Subcutaneous abdominal adipose tissue (tissue), 5 donors: ENCODE measurements at regions not wholly inside any gene's neighbourhood (a gene's known extent, or its start where the extent isn't known, plus 50 kb on each side); places are given as distances from the start of the nearest gene placed in this dataset.

Experiments
- H3K27ac ChIP-seq: one replicate; pipeline ENCODE4 v1.7.0; 2013; ENCODE audit warnings: low read depth, mild to moderate bottlenecking, inconsistent platforms, low read length, moderate library complexity
- H3K27me3 ChIP-seq, 5 donors: one replicate each; pipeline ENCODE4 v1.7.0; 2013; ENCODE audit warnings: low read length in 5 of 5, inconsistent platforms in 1 of 5; ENCODE audit not compliant: control insufficient read depth in 5 of 5, insufficient read depth in 4 of 5
- H3K36me3 ChIP-seq, 5 donors: one replicate each; pipeline ENCODE4 v1.7.0; 2013; ENCODE audit warnings: low read length in 5 of 5; ENCODE audit not compliant: control insufficient read depth in 5 of 5, insufficient read depth in 5 of 5
- H3K4me1 ChIP-seq, 5 donors: one replicate each; pipeline ENCODE4 v1.7.0; 2013; ENCODE audit warnings: low read length in 5 of 5, mild to moderate bottlenecking in 3 of 5, moderate library complexity in 1 of 5; ENCODE audit not compliant: control insufficient read depth in 5 of 5, insufficient read depth in 5 of 5
- H3K4me3 ChIP-seq, 5 donors: one replicate each; pipeline ENCODE4 v1.7.0; 2013; ENCODE audit warnings: low read length in 5 of 5, low read depth in 1 of 5
- H3K9ac ChIP-seq, 5 donors: one replicate each; pipeline ENCODE4 v1.7.0; 2013; ENCODE audit warnings: low read length in 5 of 5, mild to moderate bottlenecking in 4 of 5, moderate library complexity in 3 of 5
- H3K9me3 ChIP-seq, 5 donors: one replicate each; pipeline ENCODE4 v1.7.0; 2013; ENCODE audit warnings: low read length in 5 of 5; ENCODE audit not compliant: control insufficient read depth in 5 of 5
- donor health status: healthy.
- donor health status: healthy.
- donor health status: healthy.
- donor health status: healthy.
- donor health status: healthy.

- no peaks in the 10 kb centered on the region for H3K36me3 ChIP-seq
- peaks cover 2 to 15% (median 7%) of the 10 kb centered on the region in 5 donors for H3K4me1 ChIP-seq
- H3K4me3 ChIP-seq: no peak overlapping the region
- H3K27ac ChIP-seq: no peak overlapping the region
- no peaks in the 10 kb centered on the region for H3K9me3 ChIP-seq
- H3K9ac ChIP-seq: no peak overlapping the region
- no peaks in the 10 kb centered on the region for H3K27me3 ChIP-seq
These were observed 254.2 kb upstream of the SLC24A2 start for GRCh38 chr9:20043035-20043434.

- H3K9ac ChIP-seq: no peak overlapping the region
- H3K4me3 ChIP-seq: no peak overlapping the region
- no peaks in the 10 kb centered on the region for H3K36me3 ChIP-seq
- no peaks in the 10 kb centered on the region for H3K9me3 ChIP-seq
- H3K27me3 ChIP-seq: no peaks in the 10 kb centered on the region
- peaks cover 2 to 15% (median 7%) of the 10 kb centered on the region in 5 donors for H3K4me1 ChIP-seq
- H3K27ac ChIP-seq: no peak overlapping the region
These were observed 253.4 kb upstream of the SLC24A2 start for GRCh38 chr9:20042128-20042711.

- Histone ChIP-seq H3K4me1 (peaks cover 2 to 15% (median 7%) of the 10 kb centered on the region in 5 donors), H3K9ac (no peak overlapping the region), H3K4me3 (no peak overlapping the region), H3K9me3 (no peaks in the 10 kb centered on the region), H3K27ac (no peak overlapping the region), H3K36me3 (no peaks in the 10 kb centered on the region), H3K27me3 (no peaks in the 10 kb centered on the region)
These were observed 252.9 kb upstream of the SLC24A2 start for GRCh38 chr9:20041697-20042081.

GRCh38 chr9:20040991-20041696 lies 252.3 kb upstream of the SLC24A2 start:
- Histone ChIP-seq H3K9me3 (no peaks in the 10 kb centered on the region), H3K27me3 (no peaks in the 10 kb centered on the region), H3K27ac (no peak overlapping the region), H3K4me1 (peaks cover 2 to 15% (median 7%) of the 10 kb centered on the region in 5 donors), H3K36me3 (no peaks in the 10 kb centered on the region), H3K4me3 (peak overlapping the region in 1 of 5 donors; percentile 18), H3K9ac (no peak overlapping the region)

GRCh38 chr9:20037699-20038098 lies 248.9 kb upstream of the SLC24A2 start:
- no peak overlapping the region for H3K9ac ChIP-seq
- no peaks in the 10 kb centered on the region for H3K9me3 ChIP-seq
- H3K27me3 ChIP-seq: no peaks in the 10 kb centered on the region
- H3K36me3 ChIP-seq: no peaks in the 10 kb centered on the region
- no peak overlapping the region for H3K4me3 ChIP-seq
- H3K4me1 ChIP-seq: peaks cover 2 to 29% (median 16%) of the 10 kb centered on the region in 5 donors
- no peak overlapping the region for H3K27ac ChIP-seq

- Histone ChIP-seq H3K4me1 (peaks cover 2 to 26% (median 10%) of the 10 kb centered on the region in 5 donors), H3K9me3 (no peaks in the 10 kb centered on the region), H3K27me3 (no peaks in the 10 kb centered on the region), H3K36me3 (no peaks in the 10 kb centered on the region), H3K27ac (peak overlapping the region; percentile 69), H3K9ac (no peak overlapping the region), H3K4me3 (no peak overlapping the region)
These were observed 244.7 kb upstream of the SLC24A2 start for GRCh38 chr9:20033511-20033910.

GRCh38 chr9:20032413-20033006 lies 243.7 kb upstream of the SLC24A2 start:
- peak overlapping the region in 1 of 5 donors; percentile 14 for H3K4me3 ChIP-seq
- no peaks in the 10 kb centered on the region for H3K27me3 ChIP-seq
- H3K9ac ChIP-seq: peak overlapping the region in 1 of 5 donors; percentile 54
- peaks cover 2 to 34% (median 10%) of the 10 kb centered on the region in 5 donors for H3K4me1 ChIP-seq
- no peaks in the 10 kb centered on the region for H3K9me3 ChIP-seq
- peak overlapping the region; percentile 69 for H3K27ac ChIP-seq
- H3K36me3 ChIP-seq: no peaks in the 10 kb centered on the region

- Histone ChIP-seq H3K4me3 (no peak overlapping the region), H3K4me1 (peaks cover 2 to 34% (median 10%) of the 10 kb centered on the region in 5 donors), H3K27me3 (no peaks in the 10 kb centered on the region), H3K9me3 (no peaks in the 10 kb centered on the region), H3K9ac (peak overlapping the region in 1 of 5 donors; percentile 10), H3K36me3 (no peaks in the 10 kb centered on the region), H3K27ac (peak overlapping the region; percentile 69)
These were observed 243.0 kb upstream of the SLC24A2 start for GRCh38 chr9:20031836-20032235.

GRCh38 chr9:20030671-20031070 lies 241.8 kb upstream of the SLC24A2 start:
- Histone ChIP-seq H3K27ac (peak overlapping the region; percentile 43), H3K27me3 (no peaks in the 10 kb centered on the region), H3K9me3 (no peaks in the 10 kb centered on the region), H3K9ac (no peak overlapping the region), H3K4me3 (no peak overlapping the region), H3K36me3 (no peaks in the 10 kb centered on the region), H3K4me1 (peaks cover 2 to 34% (median 10%) of the 10 kb centered on the region in 5 donors)

GRCh38 chr9:20030221-20030620 lies 241.4 kb upstream of the SLC24A2 start:
- no peaks in the 10 kb centered on the region for H3K27me3 ChIP-seq
- no peaks in the 10 kb centered on the region for H3K36me3 ChIP-seq
- H3K9ac ChIP-seq: no peak overlapping the region
- peak overlapping the region; percentile 43 for H3K27ac ChIP-seq
- no peaks in the 10 kb centered on the region for H3K9me3 ChIP-seq
- no peak overlapping the region for H3K4me3 ChIP-seq
- H3K4me1 ChIP-seq: peaks cover 2 to 34% (median 10%) of the 10 kb centered on the region in 5 donors
